GM13977 (cell line): ENCODE measurements at regions not wholly inside any gene's neighbourhood (a gene's known extent, or its start where the extent isn't known, plus 50 kb on each side); places are given as distances from the start of the nearest gene placed in this dataset.

Experiments used
- DNase-seq: peaks from one replicate; pipeline ENCODE4 v3.0.0; 2012; ENCODE audit warnings: low spot score
- in situ Hi-C: fragments of 300-500 bp; cut with MboI; formaldehyde crosslinking; loops from one replicate; pipeline ENCODE4 v1.12.0; 2022; ENCODE audit warnings: low sequenced_read_pairs, low pct_unique_long_range_greater_than_20kb, mixed read lengths, inconsistent platforms; ENCODE audit not compliant: unreplicated experiment
- TF ChIP-seq, protein P1 (sequence below): IDR thresholded peaks from 2 replicates; pipeline ENCODE4 v1.5.1; 2012; ENCODE audit warnings: mild to moderate bottlenecking, control low read depth; ENCODE audit not compliant: insufficient read depth; ENCODE audit errors: extremely low read depth, missing control alignments

DNA sequence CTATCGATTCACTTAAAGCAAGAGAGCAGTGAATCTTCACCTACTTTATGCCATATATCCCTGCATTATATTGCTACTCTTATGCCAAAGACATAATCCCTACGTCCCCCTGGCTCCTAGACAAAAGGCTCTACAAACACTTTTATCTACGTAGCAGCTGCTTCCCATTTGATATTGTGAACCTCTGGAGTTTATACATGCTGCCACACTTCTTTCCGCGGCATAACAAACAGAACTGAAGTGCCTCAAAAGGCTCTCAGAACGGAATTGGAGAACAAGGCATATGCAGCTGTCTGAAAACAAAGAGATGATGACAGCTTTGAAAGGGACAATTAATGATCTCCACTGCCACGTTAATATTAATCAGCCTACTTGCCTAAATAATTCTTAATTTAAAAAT lies 985.6 kb upstream of the LRRN3 start:
- no peak for DNase-seq
- TF ChIP-seq, protein P1, sequence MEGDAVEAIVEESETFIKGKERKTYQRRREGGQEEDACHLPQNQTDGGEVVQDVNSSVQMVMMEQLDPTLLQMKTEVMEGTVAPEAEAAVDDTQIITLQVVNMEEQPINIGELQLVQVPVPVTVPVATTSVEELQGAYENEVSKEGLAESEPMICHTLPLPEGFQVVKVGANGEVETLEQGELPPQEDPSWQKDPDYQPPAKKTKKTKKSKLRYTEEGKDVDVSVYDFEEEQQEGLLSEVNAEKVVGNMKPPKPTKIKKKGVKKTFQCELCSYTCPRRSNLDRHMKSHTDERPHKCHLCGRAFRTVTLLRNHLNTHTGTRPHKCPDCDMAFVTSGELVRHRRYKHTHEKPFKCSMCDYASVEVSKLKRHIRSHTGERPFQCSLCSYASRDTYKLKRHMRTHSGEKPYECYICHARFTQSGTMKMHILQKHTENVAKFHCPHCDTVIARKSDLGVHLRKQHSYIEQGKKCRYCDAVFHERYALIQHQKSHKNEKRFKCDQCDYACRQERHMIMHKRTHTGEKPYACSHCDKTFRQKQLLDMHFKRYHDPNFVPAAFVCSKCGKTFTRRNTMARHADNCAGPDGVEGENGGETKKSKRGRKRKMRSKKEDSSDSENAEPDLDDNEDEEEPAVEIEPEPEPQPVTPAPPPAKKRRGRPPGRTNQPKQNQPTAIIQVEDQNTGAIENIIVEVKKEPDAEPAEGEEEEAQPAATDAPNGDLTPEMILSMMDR = no peak
- in situ Hi-C loops = no loop called here

DNA sequence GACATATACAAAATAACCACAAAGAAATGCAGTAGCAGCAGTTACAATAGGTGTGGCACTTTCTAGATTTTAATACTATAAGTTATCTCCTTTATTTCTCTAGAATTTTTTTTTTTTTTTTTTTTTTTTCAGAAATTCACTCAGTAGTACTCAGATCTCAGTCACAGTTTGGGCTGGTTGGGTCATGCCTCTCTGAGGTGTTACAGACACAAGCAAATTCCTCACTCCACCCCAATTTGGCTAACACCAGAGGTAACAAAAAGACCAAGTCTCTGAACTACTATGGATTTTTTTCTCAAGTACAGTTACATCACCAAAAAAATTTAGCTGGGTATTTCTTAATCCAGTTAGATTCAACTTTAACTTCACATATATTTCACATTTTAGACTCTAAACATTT lies 985.1 kb upstream of the LRRN3 start:
- in situ Hi-C loops = no loop called here
- TF ChIP-seq, protein P1 = no peak
- no peak for DNase-seq

DNA sequence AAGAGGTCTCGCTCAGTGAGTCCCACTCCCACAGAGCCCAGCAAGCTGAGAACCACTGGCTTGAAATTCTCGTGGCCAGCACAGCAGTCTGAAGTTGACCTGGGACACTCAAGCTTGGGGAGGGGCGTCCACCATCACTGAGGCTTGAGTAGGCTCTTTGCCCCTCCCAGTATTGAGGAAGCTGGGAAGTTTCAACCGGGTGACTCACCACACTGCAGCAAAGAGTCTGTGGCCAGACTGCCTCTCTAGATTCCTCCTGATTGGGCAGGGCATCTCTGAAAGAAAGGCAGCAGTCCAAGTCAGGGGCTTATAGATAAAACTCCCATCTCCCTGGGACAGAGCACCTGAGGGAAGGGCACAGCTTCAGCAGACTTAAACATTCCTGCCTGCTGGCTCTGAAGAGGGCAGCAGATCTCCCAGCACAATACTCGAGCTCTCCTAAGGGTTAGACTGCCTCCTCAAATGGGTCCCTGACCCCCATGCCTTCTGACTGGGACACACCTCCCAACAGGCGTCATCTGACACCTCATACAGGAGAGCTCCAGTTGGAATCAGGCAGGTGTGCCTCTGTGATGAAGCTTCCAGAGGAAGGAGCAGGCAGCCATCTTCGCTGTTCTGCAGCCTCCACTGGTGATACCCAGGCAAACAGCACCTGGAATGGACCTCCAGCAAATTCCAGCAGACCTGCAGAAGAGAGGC lies 970.9 kb upstream of the LRRN3 start:
- TF ChIP-seq, protein P1 = no peak
- DNase-seq = no peak
- in situ Hi-C loops = no loop called here

DNA sequence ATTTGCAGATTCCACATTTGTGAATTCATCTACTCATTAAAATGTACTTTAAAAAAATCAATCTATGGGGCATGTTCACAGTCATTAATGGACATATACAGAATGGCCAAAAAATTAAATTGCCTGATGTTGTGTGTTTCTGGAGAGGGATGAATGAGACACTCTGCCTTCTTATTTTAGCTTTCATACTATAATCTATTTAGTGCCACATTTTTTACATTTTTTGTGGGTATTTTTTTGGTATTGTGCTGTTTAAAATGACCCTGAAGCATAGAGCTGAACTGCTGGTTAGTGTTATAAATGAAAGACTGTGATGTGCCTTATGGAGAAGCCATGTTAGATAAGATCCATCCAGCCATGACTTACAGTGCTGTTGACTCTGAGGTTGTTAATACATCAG lies 961.8 kb upstream of the LRRN3 start:
- in situ Hi-C loops = no loop called here
- TF ChIP-seq, protein P1 = no peak

DNA sequence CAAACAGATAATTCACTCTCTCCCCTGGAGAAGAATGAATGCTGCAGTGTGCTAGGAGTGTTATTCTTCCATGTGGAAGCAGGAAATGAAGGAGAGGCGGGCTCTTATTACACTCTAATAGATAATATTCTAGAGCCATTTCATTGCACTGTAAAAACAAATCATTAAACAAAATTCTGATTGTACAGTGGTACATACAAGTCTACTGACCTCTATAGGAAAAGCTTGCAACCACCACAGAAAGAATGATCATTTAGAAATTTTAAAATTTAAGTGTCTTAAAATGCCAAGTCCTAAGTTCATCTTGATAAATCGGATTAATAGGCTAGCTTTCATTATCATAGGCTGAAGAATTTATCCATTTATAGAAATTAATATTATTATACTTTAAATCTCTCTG lies 960.3 kb upstream of the LRRN3 start:
- in situ Hi-C loops = no loop called here
- no peak for DNase-seq
- TF ChIP-seq, protein P1 = no peak

More for the DNA sequence above, 961.8 kb upstream of the LRRN3 start:
- DNase-seq = no peak

DNA sequence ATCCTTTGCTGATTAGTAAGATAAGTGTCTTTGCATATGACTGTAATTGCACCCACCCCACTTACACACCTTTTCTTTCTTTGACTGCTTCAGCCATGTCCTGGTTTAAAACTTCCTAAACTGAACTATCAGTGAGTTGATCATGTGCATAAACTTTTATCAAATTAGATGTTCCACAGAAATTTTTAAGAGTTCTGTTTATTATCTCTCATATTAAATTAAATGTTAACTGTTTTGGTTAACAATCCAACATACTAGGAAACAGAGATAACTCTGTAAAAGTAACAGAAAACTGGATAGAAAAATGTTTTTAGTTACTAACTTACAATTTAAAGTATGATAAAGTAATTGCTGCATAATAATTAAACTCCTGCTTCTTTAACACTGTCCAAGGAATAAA lies 959.6 kb upstream of the LRRN3 start:
- in situ Hi-C loops = no loop called here
- DNase-seq = no peak
- TF ChIP-seq, protein P1 = no peak
